ENCODE measurements at regions not wholly inside any gene's neighbourhood (a gene's known extent, or its start where the extent isn't known, plus 50 kb on each side); places are given as distances from the start of the nearest gene placed in this dataset.
A peak's percentile ranks its signal among the peaks of the same experiment; 100 is the strongest.

GRCh38 chr1:83113652-83114051, 885.3 kb downstream of the TTLL7 start:
- no peaks in the 10 kb centered on the region for H3K27me3 ChIP-seq
- DNase-seq: no peak
- no peaks in the 10 kb centered on the region for H3K36me3 ChIP-seq
- no peaks in the 10 kb centered on the region for H3K9me3 ChIP-seq
- H3K4me3 ChIP-seq: no peak overlapping the region

GRCh38 chr1:83112248-83112885, 886.6 kb downstream of the TTLL7 start:
- DNase-seq: no peak
- Histone ChIP-seq H3K27me3 (no peaks in the 10 kb centered on the region), H3K36me3 (no peaks in the 10 kb centered on the region), H3K9me3 (no peaks in the 10 kb centered on the region), H3K4me3 (no peak overlapping the region)

GRCh38 chr1:83110156-83110555, 888.8 kb downstream of the TTLL7 start:
- no peaks in the 10 kb centered on the region for H3K36me3 ChIP-seq
- no peak overlapping the region for H3K4me3 ChIP-seq
- no peak for DNase-seq
- H3K9me3 ChIP-seq: no peaks in the 10 kb centered on the region
- H3K27me3 ChIP-seq: no peaks in the 10 kb centered on the region

GRCh38 chr1:83109692-83110091, 889.2 kb downstream of the TTLL7 start:
- no peak for DNase-seq
- H3K36me3 ChIP-seq: no peaks in the 10 kb centered on the region

GRCh38 chr1:83104558-83104957, 894.4 kb downstream of the TTLL7 start:
- Histone ChIP-seq H3K4me3 (no peak overlapping the region), H3K9me3 (no peaks in the 10 kb centered on the region), H3K36me3 (no peaks in the 10 kb centered on the region), H3K27me3 (no peaks in the 10 kb centered on the region)
- no peak for DNase-seq

More at GRCh38 chr1:83109692-83110091, 889.2 kb downstream of the TTLL7 start:
- no peaks in the 10 kb centered on the region for H3K9me3 ChIP-seq
- no peak overlapping the region for H3K4me3 ChIP-seq
- H3K27me3 ChIP-seq: no peaks in the 10 kb centered on the region

GRCh38 chr1:83103341-83103740, 895.6 kb downstream of the TTLL7 start:
- DNase-seq: no peak
- Histone ChIP-seq H3K9me3 (no peaks in the 10 kb centered on the region), H3K27me3 (no peaks in the 10 kb centered on the region), H3K4me3 (no peak overlapping the region), H3K36me3 (no peaks in the 10 kb centered on the region)

GRCh38 chr1:83102630-83103071, 896.3 kb downstream of the TTLL7 start:
- Histone ChIP-seq H3K27me3 (no peaks in the 10 kb centered on the region), H3K36me3 (no peaks in the 10 kb centered on the region), H3K4me3 (no peak overlapping the region), H3K9me3 (no peaks in the 10 kb centered on the region)
- no peak for DNase-seq

GRCh38 chr1:83101406-83101805, 897.5 kb downstream of the TTLL7 start:
- Histone ChIP-seq H3K4me3 (no peak overlapping the region), H3K9me3 (no peaks in the 10 kb centered on the region), H3K36me3 (no peaks in the 10 kb centered on the region), H3K27me3 (no peaks in the 10 kb centered on the region)
- DNase-seq: no peak

- no peaks in the 10 kb centered on the region for H3K9me3 ChIP-seq
Observed at GRCh38 chr1:83100133-83100532, 898.8 kb downstream of the TTLL7 start.

GRCh38 chr1:83098791-83099190, 900.1 kb downstream of the TTLL7 start:
- Histone ChIP-seq H3K36me3 (no peaks in the 10 kb centered on the region), H3K9me3 (no peaks in the 10 kb centered on the region), H3K4me3 (no peak overlapping the region), H3K27me3 (no peaks in the 10 kb centered on the region)
- no peak for DNase-seq

More at GRCh38 chr1:83100133-83100532, 898.8 kb downstream of the TTLL7 start:
- no peak overlapping the region for H3K4me3 ChIP-seq
- no peak for DNase-seq
- H3K27me3 ChIP-seq: no peaks in the 10 kb centered on the region
- no peaks in the 10 kb centered on the region for H3K36me3 ChIP-seq

GRCh38 chr1:83098131-83098530, 900.8 kb downstream of the TTLL7 start:
- H3K27me3 ChIP-seq: no peaks in the 10 kb centered on the region
- H3K9me3 ChIP-seq: no peaks in the 10 kb centered on the region
- H3K36me3 ChIP-seq: no peaks in the 10 kb centered on the region
- no peak for DNase-seq
- H3K4me3 ChIP-seq: no peak overlapping the region

GRCh38 chr1:83097715-83098114, 901.2 kb downstream of the TTLL7 start:
- no peaks in the 10 kb centered on the region for H3K9me3 ChIP-seq
- no peak for DNase-seq
- no peaks in the 10 kb centered on the region for H3K27me3 ChIP-seq
- H3K4me3 ChIP-seq: no peak overlapping the region
- H3K36me3 ChIP-seq: no peaks in the 10 kb centered on the region

GRCh38 chr1:83095570-83095969, 903.4 kb downstream of the TTLL7 start:
- H3K4me3 ChIP-seq: no peak overlapping the region
- no peak for DNase-seq
- no peaks in the 10 kb centered on the region for H3K36me3 ChIP-seq
- H3K27me3 ChIP-seq: no peaks in the 10 kb centered on the region
- H3K9me3 ChIP-seq: no peaks in the 10 kb centered on the region

- no peak overlapping the region for H3K4me3 ChIP-seq
- H3K9me3 ChIP-seq: no peaks in the 10 kb centered on the region
- H3K36me3 ChIP-seq: no peaks in the 10 kb centered on the region
- H3K27me3 ChIP-seq: no peaks in the 10 kb centered on the region
- DNase-seq: no peak
Observed at GRCh38 chr1:83090195-83090594, 908.7 kb downstream of the TTLL7 start.

- no peaks in the 10 kb centered on the region for H3K9me3 ChIP-seq
- H3K36me3 ChIP-seq: no peaks in the 10 kb centered on the region
Observed at GRCh38 chr1:83087851-83088250, 911.1 kb downstream of the TTLL7 start.

GRCh38 chr1:83086986-83087512, 911.9 kb downstream of the TTLL7 start:
- no peak for DNase-seq
- Histone ChIP-seq H3K9me3 (no peaks in the 10 kb centered on the region), H3K36me3 (no peaks in the 10 kb centered on the region), H3K27me3 (no peaks in the 10 kb centered on the region), H3K4me3 (no peak overlapping the region)

More at GRCh38 chr1:83087851-83088250, 911.1 kb downstream of the TTLL7 start:
- H3K27me3 ChIP-seq: no peaks in the 10 kb centered on the region
- no peak overlapping the region for H3K4me3 ChIP-seq
- DNase-seq: no peak

GRCh38 chr1:83086346-83086745, 912.6 kb downstream of the TTLL7 start:
- H3K36me3 ChIP-seq: no peaks in the 10 kb centered on the region
- peak; percentile 8 for DNase-seq
- H3K27me3 ChIP-seq: no peaks in the 10 kb centered on the region
- no peaks in the 10 kb centered on the region for H3K9me3 ChIP-seq
- no peak overlapping the region for H3K4me3 ChIP-seq

- Histone ChIP-seq H3K27me3 (no peaks in the 10 kb centered on the region), H3K9me3 (no peaks in the 10 kb centered on the region), H3K36me3 (no peaks in the 10 kb centered on the region), H3K4me3 (no peak overlapping the region)
- no peak for DNase-seq
Observed at GRCh38 chr1:83083589-83084224, 915.2 kb downstream of the TTLL7 start.

Measured in MG63 (cell line).